HUES48 (cell line): ENCODE measurements at regions not wholly inside any gene's neighbourhood (a gene's known extent, or its start where the extent isn't known, plus 50 kb on each side); places are given as distances from the start of the nearest gene placed in this dataset.

Experiments used
- H3K27ac ChIP-seq: one replicate; pipeline ENCODE4 v1.7.0; 2013; ENCODE audit warnings: low read depth, low read length, inconsistent platforms
- H3K27me3 ChIP-seq: 2 replicates; pipeline ENCODE4 v1.6.1; 2013; ENCODE audit warnings: mild to moderate bottlenecking, low read length; ENCODE audit not compliant: control insufficient read depth, insufficient read depth
- H3K36me3 ChIP-seq: 2 replicates; pipeline ENCODE4 v1.6.1; 2013; ENCODE audit warnings: low read length; ENCODE audit not compliant: control insufficient read depth, insufficient read depth
- H3K4me1 ChIP-seq: 2 replicates; pipeline ENCODE4 v1.6.1; 2013; ENCODE audit warnings: mild to moderate bottlenecking, low read length; ENCODE audit not compliant: control insufficient read depth, insufficient read depth
- H3K4me3 ChIP-seq: 2 replicates; pipeline ENCODE4 v1.5.1; 2013; ENCODE audit warnings: mild to moderate bottlenecking, low read depth, low read length
- H3K9ac ChIP-seq: 2 replicates; pipeline ENCODE4 v1.6.1; 2013; ENCODE audit warnings: mild to moderate bottlenecking, low read depth, low read length, moderate library complexity
- H3K9me3 ChIP-seq: 2 replicates; pipeline ENCODE4 v1.6.1; 2013; ENCODE audit warnings: low read length; ENCODE audit not compliant: control insufficient read depth, insufficient read depth

- Histone ChIP-seq H3K9ac (no peak overlapping the region), H3K27me3 (no peaks in the 10 kb centered on the region), H3K9me3 (no peaks in the 10 kb centered on the region), H3K27ac (no peak overlapping the region), H3K36me3 (no peaks in the 10 kb centered on the region), H3K4me1 (no peaks in the 10 kb centered on the region), H3K4me3 (no peak overlapping the region)
These were observed 50.8 kb upstream of the MYLIP start for GRCh38 chr6:16078064-16078463.

- Histone ChIP-seq H3K27ac (no peak overlapping the region), H3K27me3 (no peaks in the 10 kb centered on the region), H3K9me3 (no peaks in the 10 kb centered on the region), H3K36me3 (no peaks in the 10 kb centered on the region), H3K4me3 (no peak overlapping the region), H3K9ac (no peak overlapping the region), H3K4me1 (peaks cover 4% of the 10 kb centered on the region)
These were observed 59.2 kb upstream of the MYLIP start for GRCh38 chr6:16069671-16070070.

- H3K27me3 ChIP-seq: no peaks in the 10 kb centered on the region
- no peaks in the 10 kb centered on the region for H3K36me3 ChIP-seq
- no peak overlapping the region for H3K9ac ChIP-seq
- no peak overlapping the region for H3K4me3 ChIP-seq
- no peaks in the 10 kb centered on the region for H3K9me3 ChIP-seq
- H3K4me1 ChIP-seq: peaks cover 8% of the 10 kb centered on the region
- H3K27ac ChIP-seq: no peak overlapping the region
These were observed 59.7 kb upstream of the MYLIP start for GRCh38 chr6:16069222-16069621.

- Histone ChIP-seq H3K4me1 (peaks cover 14% of the 10 kb centered on the region), H3K36me3 (no peaks in the 10 kb centered on the region), H3K27me3 (no peaks in the 10 kb centered on the region)
These were observed 61.3 kb upstream of the MYLIP start for GRCh38 chr6:16067568-16067967.

GRCh38 chr6:16064671-16065072, 64.2 kb upstream of the MYLIP start:
- Histone ChIP-seq H3K27me3 (no peaks in the 10 kb centered on the region), H3K4me3 (peak overlapping the region; percentile 4; the same call in 1 of the 2 replicates), H3K4me1 (peaks cover 20% of the 10 kb centered on the region), H3K9ac (no peak overlapping the region), H3K27ac (peak overlapping the region; percentile 37), H3K9me3 (no peaks in the 10 kb centered on the region), H3K36me3 (no peaks in the 10 kb centered on the region)

More at GRCh38 chr6:16067568-16067967, 61.3 kb upstream of the MYLIP start:
- Histone ChIP-seq H3K27ac (no peak overlapping the region), H3K4me3 (no peak overlapping the region), H3K9me3 (no peaks in the 10 kb centered on the region), H3K9ac (no peak overlapping the region)

GRCh38 chr6:16063580-16063979, 65.3 kb upstream of the MYLIP start:
- H3K9ac ChIP-seq: no peak overlapping the region
- H3K9me3 ChIP-seq: no peaks in the 10 kb centered on the region
- no peaks in the 10 kb centered on the region for H3K36me3 ChIP-seq
- H3K27ac ChIP-seq: no peak overlapping the region
- H3K4me1 ChIP-seq: peaks cover 31% of the 10 kb centered on the region
- H3K27me3 ChIP-seq: no peaks in the 10 kb centered on the region
- H3K4me3 ChIP-seq: no peak overlapping the region

- Histone ChIP-seq H3K9ac (no peak overlapping the region), H3K9me3 (no peaks in the 10 kb centered on the region), H3K4me1 (peaks cover 45% of the 10 kb centered on the region), H3K27me3 (no peaks in the 10 kb centered on the region), H3K27ac (no peak overlapping the region), H3K36me3 (no peaks in the 10 kb centered on the region), H3K4me3 (no peak overlapping the region)
These were observed 67.1 kb upstream of the MYLIP start for GRCh38 chr6:16061818-16062217.

- H3K27me3 ChIP-seq: no peaks in the 10 kb centered on the region
- no peak overlapping the region for H3K4me3 ChIP-seq
- H3K9ac ChIP-seq: no peak overlapping the region
- no peaks in the 10 kb centered on the region for H3K36me3 ChIP-seq
- H3K4me1 ChIP-seq: peaks cover 53% of the 10 kb centered on the region
- no peaks in the 10 kb centered on the region for H3K9me3 ChIP-seq
- no peak overlapping the region for H3K27ac ChIP-seq
These were observed 68.8 kb upstream of the MYLIP start for GRCh38 chr6:16060039-16060438.

GRCh38 chr6:16059496-16059895, 69.4 kb upstream of the MYLIP start:
- no peak overlapping the region for H3K9ac ChIP-seq
- H3K27ac ChIP-seq: no peak overlapping the region
- H3K4me1 ChIP-seq: peaks cover 48% of the 10 kb centered on the region

GRCh38 chr6:16058929-16059345, 69.9 kb upstream of the MYLIP start:
- H3K4me3 ChIP-seq: no peak overlapping the region
- H3K4me1 ChIP-seq: peaks cover 42% of the 10 kb centered on the region
- H3K9me3 ChIP-seq: no peaks in the 10 kb centered on the region
- no peaks in the 10 kb centered on the region for H3K36me3 ChIP-seq
- H3K27me3 ChIP-seq: no peaks in the 10 kb centered on the region
- H3K9ac ChIP-seq: no peak overlapping the region
- no peak overlapping the region for H3K27ac ChIP-seq

More at GRCh38 chr6:16059496-16059895, 69.4 kb upstream of the MYLIP start:
- Histone ChIP-seq H3K36me3 (no peaks in the 10 kb centered on the region), H3K9me3 (no peaks in the 10 kb centered on the region), H3K27me3 (no peaks in the 10 kb centered on the region), H3K4me3 (no peak overlapping the region)

GRCh38 chr6:16058201-16058928, 70.5 kb upstream of the MYLIP start:
- Histone ChIP-seq H3K4me3 (no peak overlapping the region), H3K9me3 (no peaks in the 10 kb centered on the region), H3K27me3 (no peaks in the 10 kb centered on the region), H3K9ac (no peak overlapping the region), H3K36me3 (no peaks in the 10 kb centered on the region), H3K4me1 (peaks cover 39% of the 10 kb centered on the region), H3K27ac (no peak overlapping the region)
